Muscle layer of colon (tissue), 2 donors: ENCODE measurements at regions not wholly inside any gene's neighbourhood (a gene's known extent, or its start where the extent isn't known, plus 50 kb on each side); places are given as distances from the start of the nearest gene placed in this dataset.

Source experiments
- H3K27ac ChIP-seq: one replicate; pipeline ENCODE4 v1.7.0; 2013; ENCODE audit warnings: low read depth, mild to moderate bottlenecking, low read length, moderate library complexity
- H3K27me3 ChIP-seq, 2 donors: one replicate each; pipeline ENCODE4 v1.7.0; 2013; ENCODE audit warnings: low read length in 2 of 2, mild to moderate bottlenecking in 2 of 2; ENCODE audit not compliant: insufficient read depth in 2 of 2, control insufficient read depth in 1 of 2
- H3K36me3 ChIP-seq: one replicate; pipeline ENCODE4 v1.7.0; 2013; ENCODE audit warnings: mild to moderate bottlenecking, low read length; ENCODE audit not compliant: insufficient read depth
- H3K4me1 ChIP-seq: one replicate; pipeline ENCODE4 v1.7.0; 2013; ENCODE audit warnings: mild to moderate bottlenecking, low read length; ENCODE audit not compliant: insufficient read depth
- H3K4me3 ChIP-seq, 2 donors: one replicate each; pipeline ENCODE4 v1.7.0; 2013; ENCODE audit warnings: low read length in 2 of 2, low read depth in 1 of 2, mild to moderate bottlenecking in 1 of 2, moderate library complexity in 1 of 2
- H3K9ac ChIP-seq: one replicate; pipeline ENCODE4 v1.7.0; 2013; ENCODE audit warnings: low read length
- H3K9me3 ChIP-seq: one replicate; pipeline ENCODE4 v1.7.0; 2013; ENCODE audit warnings: mild to moderate bottlenecking, low read length
- donor health status: abdominal sarcoma.
- donor health status: Adenocarcinoma of cecum.

DNA sequence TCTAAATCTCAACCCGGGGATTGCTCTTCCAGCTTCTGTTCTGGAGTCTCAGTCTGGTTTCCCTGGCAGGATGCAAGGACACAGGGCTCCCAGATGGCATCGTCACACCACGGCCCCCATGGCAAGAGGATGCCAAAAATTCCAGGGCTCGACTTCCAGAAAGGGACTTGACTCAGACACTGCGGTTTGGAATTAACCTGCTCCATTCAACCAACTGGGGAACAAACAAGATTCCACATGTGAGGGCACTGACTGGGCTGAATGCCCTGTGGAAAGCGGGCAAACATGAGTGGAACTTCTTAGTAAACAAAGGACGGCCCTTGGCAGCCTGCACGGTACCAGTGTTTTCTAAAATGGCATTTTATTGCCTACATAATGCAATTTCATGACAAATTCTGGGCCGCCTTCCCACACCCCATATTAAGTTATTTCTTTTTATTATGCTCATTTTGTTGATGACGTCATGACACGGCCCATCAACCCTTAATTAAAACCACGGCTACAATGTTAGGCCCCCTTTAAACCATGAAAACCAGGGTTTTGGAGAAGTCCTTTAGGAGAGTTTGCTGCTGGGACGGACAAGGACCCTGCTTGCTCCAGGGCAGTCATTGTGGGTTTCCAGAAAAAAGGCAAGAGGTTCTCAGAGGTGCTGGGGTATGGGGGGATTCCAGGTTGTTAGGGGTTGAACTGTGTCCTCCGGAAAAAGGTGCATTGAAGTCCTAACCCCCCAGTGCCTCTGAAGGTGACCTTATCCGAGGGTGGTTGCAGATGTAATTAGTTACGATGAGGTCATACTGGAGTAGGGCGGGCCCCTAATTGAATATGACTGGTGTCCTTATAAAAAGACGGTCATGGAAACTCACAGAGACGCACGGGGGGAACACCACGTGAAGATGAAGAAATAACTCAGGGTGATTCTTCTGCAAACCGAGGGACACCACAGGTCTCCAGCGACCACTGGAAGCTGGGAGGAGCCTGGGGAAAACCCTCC lies 205.6 kb downstream of the FOXL1 start:
- no peaks in the 10 kb centered on the region for H3K27me3 ChIP-seq
- H3K4me1 ChIP-seq = peaks cover 12% of the 10 kb centered on the region
- no peak overlapping the region for H3K9ac ChIP-seq
- H3K4me3 ChIP-seq = no peak overlapping the region
- no peaks in the 10 kb centered on the region for H3K9me3 ChIP-seq
- H3K27ac ChIP-seq = no peak overlapping the region
- H3K36me3 ChIP-seq = no peaks in the 10 kb centered on the region

- Histone ChIP-seq H3K4me1 (peaks cover 12% of the 10 kb centered on the region), H3K27me3 (no peaks in the 10 kb centered on the region), H3K36me3 (no peaks in the 10 kb centered on the region), H3K4me3 (no peak overlapping the region), H3K27ac (no peak overlapping the region), H3K9me3 (no peaks in the 10 kb centered on the region), H3K9ac (no peak overlapping the region)
Measured at GRCh38 chr16:86786338-86786737, 208.0 kb downstream of the FOXL1 start.

DNA sequence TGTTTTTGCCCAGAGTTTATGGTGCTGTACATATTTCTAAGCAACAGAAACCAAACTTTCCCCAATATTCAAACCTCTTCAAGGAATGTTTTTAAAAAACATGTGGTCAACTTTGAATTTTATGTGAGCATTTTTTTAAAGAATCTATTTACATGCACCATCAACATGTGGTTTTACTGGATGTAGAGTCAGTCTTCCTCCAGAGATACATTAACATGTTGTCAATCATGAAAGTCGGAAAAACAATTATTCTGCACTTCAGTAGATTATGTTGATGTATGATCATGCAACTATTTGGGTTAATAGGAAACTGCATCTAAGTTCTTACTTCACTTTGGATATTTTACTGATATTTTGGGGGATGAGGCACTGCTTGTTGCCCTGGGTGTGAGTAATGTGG lies 208.6 kb downstream of the FOXL1 start:
- Histone ChIP-seq H3K36me3 (no peaks in the 10 kb centered on the region), H3K4me1 (peaks cover 12% of the 10 kb centered on the region), H3K27me3 (no peaks in the 10 kb centered on the region), H3K27ac (no peak overlapping the region), H3K4me3 (no peak overlapping the region), H3K9ac (no peak overlapping the region), H3K9me3 (no peaks in the 10 kb centered on the region)

DNA sequence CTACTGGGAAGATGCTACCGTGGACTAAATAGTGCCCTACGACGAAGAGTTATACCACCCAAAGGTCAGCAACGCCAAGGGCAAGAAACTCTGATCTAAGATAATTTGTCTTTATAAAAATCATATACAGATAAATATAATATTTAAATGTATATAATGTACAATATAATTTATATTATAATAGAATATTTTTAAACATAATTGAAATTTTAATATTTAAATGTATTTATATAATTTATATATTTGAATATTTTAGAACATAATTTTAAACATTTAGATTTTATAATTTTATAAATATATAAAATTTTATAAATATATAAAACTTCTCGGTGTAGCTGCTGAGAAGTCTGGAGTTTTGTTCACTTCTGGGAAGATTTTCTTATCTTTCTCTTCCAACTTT lies 209.2 kb downstream of the FOXL1 start:
- H3K27me3 ChIP-seq = no peaks in the 10 kb centered on the region
- H3K9ac ChIP-seq = no peak overlapping the region
- peaks cover 12% of the 10 kb centered on the region for H3K4me1 ChIP-seq
- H3K4me3 ChIP-seq = no peak overlapping the region
- no peaks in the 10 kb centered on the region for H3K9me3 ChIP-seq
- H3K36me3 ChIP-seq = no peaks in the 10 kb centered on the region
- no peak overlapping the region for H3K27ac ChIP-seq

DNA sequence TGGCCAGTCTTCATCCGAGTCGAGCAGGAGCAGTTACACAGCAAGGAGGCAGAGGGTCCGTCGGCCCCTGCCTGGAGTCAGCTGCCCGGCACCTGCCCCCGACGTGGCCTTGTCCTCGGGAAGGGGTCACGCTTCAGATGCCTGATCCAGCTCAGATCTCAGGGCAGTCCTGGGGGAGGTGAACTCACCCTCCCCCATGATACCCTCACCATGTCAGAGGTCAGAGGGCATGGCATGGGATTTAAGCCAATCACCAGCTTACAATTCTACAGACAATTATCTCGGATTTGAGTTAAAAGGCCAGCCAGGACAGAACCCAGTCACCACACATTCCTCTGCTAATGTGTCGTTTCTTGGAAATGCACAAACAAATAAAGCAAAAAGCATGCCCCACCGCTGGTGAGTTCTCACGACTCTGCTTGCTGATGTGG lies 211.3 kb downstream of the FOXL1 start:
- Histone ChIP-seq H3K9me3 (no peaks in the 10 kb centered on the region), H3K27ac (no peak overlapping the region), H3K4me3 (no peak overlapping the region), H3K27me3 (no peaks in the 10 kb centered on the region), H3K4me1 (no peaks in the 10 kb centered on the region), H3K9ac (no peak overlapping the region), H3K36me3 (no peaks in the 10 kb centered on the region)

DNA sequence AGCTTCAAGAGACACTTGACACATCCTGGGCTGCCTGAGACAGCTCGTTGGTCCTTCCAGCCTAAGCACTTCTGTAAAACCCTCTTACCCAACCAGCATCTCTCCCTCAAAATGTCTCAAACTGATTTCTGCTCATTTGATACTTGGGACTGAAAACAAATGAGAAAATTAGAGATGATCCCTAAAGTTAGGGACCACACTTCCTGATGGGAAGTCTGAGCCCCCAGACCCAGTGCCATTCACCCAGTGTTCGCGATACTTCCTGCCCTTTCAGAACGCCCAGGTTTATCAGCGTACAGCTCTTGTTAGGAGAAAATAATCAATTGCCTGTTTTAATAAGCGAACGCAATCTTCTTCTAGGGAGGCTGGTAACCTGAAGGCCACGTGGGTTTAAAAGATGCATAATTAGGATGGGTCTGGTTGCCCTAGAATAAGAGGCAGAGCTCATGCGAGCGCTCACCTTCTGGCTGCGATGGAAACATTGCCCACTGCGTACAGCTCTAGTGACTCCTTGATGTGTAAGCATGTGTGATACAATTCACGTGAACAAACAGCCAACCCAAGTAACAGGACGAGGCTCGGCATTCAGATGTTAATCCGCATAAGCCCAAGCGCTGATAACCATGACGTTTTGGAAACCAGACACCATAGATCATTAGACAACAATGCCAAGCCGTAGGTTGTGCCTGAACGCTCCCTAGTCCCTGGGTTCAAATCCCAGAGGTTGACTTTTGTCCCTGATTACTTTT lies 213.1 kb downstream of the FOXL1 start:
- H3K27ac ChIP-seq = no peak overlapping the region
- no peak overlapping the region for H3K9ac ChIP-seq
- no peaks in the 10 kb centered on the region for H3K27me3 ChIP-seq
- H3K36me3 ChIP-seq = no peaks in the 10 kb centered on the region
- no peaks in the 10 kb centered on the region for H3K4me1 ChIP-seq
- H3K4me3 ChIP-seq = no peak overlapping the region
- H3K9me3 ChIP-seq = no peaks in the 10 kb centered on the region

- H3K27ac ChIP-seq = no peak overlapping the region
- H3K4me1 ChIP-seq = no peaks in the 10 kb centered on the region
- no peak overlapping the region for H3K4me3 ChIP-seq
- H3K9ac ChIP-seq = no peak overlapping the region
- H3K27me3 ChIP-seq = no peaks in the 10 kb centered on the region
- no peaks in the 10 kb centered on the region for H3K36me3 ChIP-seq
- no peaks in the 10 kb centered on the region for H3K9me3 ChIP-seq
Measured at GRCh38 chr16:86794216-86794864, 216.0 kb downstream of the FOXL1 start.

DNA sequence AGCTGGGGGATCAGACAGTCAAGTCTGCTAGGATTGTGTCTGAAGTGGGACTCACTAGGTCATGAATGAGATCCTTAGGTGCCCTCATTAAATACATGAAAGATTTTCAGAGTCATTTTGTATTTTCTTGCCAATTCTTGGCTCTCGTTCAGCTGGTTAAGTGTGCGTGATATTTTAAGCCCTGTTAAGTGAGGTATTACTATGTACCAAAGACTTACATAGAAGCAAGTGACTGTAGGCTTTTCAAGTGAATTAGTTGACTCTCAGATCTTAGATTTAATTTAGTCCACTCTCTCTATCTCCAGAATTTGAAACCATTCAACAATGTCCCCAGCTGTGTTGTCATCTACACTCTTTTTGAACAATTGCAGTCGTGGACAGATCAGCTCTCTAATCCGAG lies 219.4 kb downstream of the FOXL1 start:
- H3K27me3 ChIP-seq = no peaks in the 10 kb centered on the region

GRCh38 chr16:86798247-86799041 lies 220.1 kb downstream of the FOXL1 start:
- H3K9ac ChIP-seq = no peak overlapping the region
- no peak overlapping the region for H3K27ac ChIP-seq
- no peaks in the 10 kb centered on the region for H3K9me3 ChIP-seq
- H3K4me3 ChIP-seq = no peak overlapping the region
- no peaks in the 10 kb centered on the region for H3K27me3 ChIP-seq
- no peaks in the 10 kb centered on the region for H3K36me3 ChIP-seq
- H3K4me1 ChIP-seq = no peaks in the 10 kb centered on the region

More for the DNA sequence above, 219.4 kb downstream of the FOXL1 start:
- H3K9me3 ChIP-seq = no peaks in the 10 kb centered on the region
- no peak overlapping the region for H3K9ac ChIP-seq
- no peak overlapping the region for H3K4me3 ChIP-seq
- no peaks in the 10 kb centered on the region for H3K36me3 ChIP-seq
- no peaks in the 10 kb centered on the region for H3K4me1 ChIP-seq
- H3K27ac ChIP-seq = no peak overlapping the region

- H3K4me1 ChIP-seq = no peaks in the 10 kb centered on the region
- H3K9me3 ChIP-seq = no peaks in the 10 kb centered on the region
- H3K27me3 ChIP-seq = no peaks in the 10 kb centered on the region
- H3K4me3 ChIP-seq = no peak overlapping the region
- H3K9ac ChIP-seq = no peak overlapping the region
- no peak overlapping the region for H3K27ac ChIP-seq
- H3K36me3 ChIP-seq = no peaks in the 10 kb centered on the region
Measured at GRCh38 chr16:86799367-86799766, 221.0 kb downstream of the FOXL1 start.

- Histone ChIP-seq H3K4me1 (no peaks in the 10 kb centered on the region), H3K9ac (no peak overlapping the region), H3K4me3 (no peak overlapping the region), H3K27me3 (no peaks in the 10 kb centered on the region), H3K9me3 (no peaks in the 10 kb centered on the region), H3K36me3 (no peaks in the 10 kb centered on the region), H3K27ac (no peak overlapping the region)
Measured at GRCh38 chr16:86800894-86801293, 222.5 kb downstream of the FOXL1 start.
